Neural crest cell (in vitro differentiated cells): ENCODE measurements at regions not wholly inside any gene's neighbourhood (a gene's known extent, or its start where the extent isn't known, plus 50 kb on each side); places are given as distances from the start of the nearest gene placed in this dataset.

ENCODE experiments used
- DNase-seq: peaks from one replicate; pipeline ENCODE4 v3.0.0; 2021; ENCODE audit warnings: low read depth, mixed read lengths, low spot score
- H3K27ac Mint-ChIP-seq: one replicate; pipeline ENCODE4 v1.8.0; 2021; ENCODE audit warnings: mild to moderate bottlenecking, mixed read lengths; ENCODE audit not compliant: unreplicated experiment
- H3K27me3 Mint-ChIP-seq: 2 replicates; pipeline ENCODE4 v1.8.0; 2021; ENCODE audit warnings: low read depth, mild to moderate bottlenecking, mixed read lengths
- H3K36me3 Mint-ChIP-seq: 2 replicates; pipeline ENCODE4 v1.8.0; 2021; ENCODE audit warnings: low read depth, mild to moderate bottlenecking, mixed read lengths
- H3K4me1 Mint-ChIP-seq: 2 replicates; pipeline ENCODE4 v1.8.0; 2021; ENCODE audit warnings: mixed read lengths
- H3K4me3 Mint-ChIP-seq: one replicate; pipeline ENCODE4 v1.8.0; 2021; ENCODE audit warnings: mild to moderate bottlenecking, mixed read lengths
- H3K9me3 Mint-ChIP-seq: 2 replicates; pipeline ENCODE4 v1.8.0; 2021; ENCODE audit warnings: mixed read lengths
- CTCF ChIP-seq: fragments of 200-600 bp; sonication (generic); conservative IDR thresholded peaks from 2 replicates; pipeline ENCODE4 v1.5.0; 2021; ENCODE audit warnings: antibody characterized with exemption, mild to moderate bottlenecking

DNA sequence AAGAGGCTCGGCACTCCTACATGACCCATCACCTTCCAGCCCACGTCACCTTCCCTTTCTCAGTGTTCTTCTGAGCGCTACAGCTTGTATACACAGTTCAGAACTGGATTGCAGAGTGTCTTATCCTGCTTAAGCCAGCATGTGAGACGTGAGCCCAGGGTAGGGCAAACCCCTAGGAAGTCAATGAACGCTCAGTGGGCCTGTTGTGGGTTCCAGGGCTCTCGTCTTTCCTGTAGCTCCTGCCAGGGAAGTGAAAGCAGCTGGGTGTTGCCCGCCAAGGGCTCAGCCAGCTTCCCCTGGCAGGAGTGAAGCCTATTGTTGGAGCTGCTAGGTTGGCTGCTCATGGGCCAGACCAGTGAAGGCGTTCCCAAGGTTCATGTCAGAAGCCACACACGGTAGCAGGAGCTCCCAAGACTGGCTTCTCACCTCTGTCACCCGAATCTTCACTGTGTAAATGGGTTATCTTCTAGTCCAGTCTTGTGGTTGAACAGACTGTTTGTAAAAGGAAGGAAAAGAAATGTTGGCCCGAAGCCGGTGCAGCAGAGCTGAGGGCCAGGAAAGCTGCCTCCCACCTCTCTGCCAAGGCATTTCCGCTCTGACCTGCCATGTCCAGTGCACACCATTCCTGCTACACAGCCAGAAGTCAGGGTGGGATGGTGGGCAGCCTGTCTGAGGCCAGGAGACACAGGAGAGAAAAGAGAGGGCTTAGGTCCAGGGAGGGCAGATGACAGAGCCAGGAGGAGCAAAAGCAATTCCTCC lies 69.6 kb upstream of the RMDN2 start:
- H3K36me3 Mint-ChIP-seq: no peaks in the 10 kb centered on the region
- DNase-seq: no peak
- TF ChIP-seq CTCF: no peak
- H3K9me3 Mint-ChIP-seq: peaks cover 6% of the 10 kb centered on the region
- peaks cover 3% of the 10 kb centered on the region for H3K27me3 Mint-ChIP-seq
- no peaks in the 10 kb centered on the region for H3K4me1 Mint-ChIP-seq
- no peak overlapping the region for H3K27ac Mint-ChIP-seq
- no peak overlapping the region for H3K4me3 Mint-ChIP-seq

- Mint-ChIP-seq H3K9me3 (peaks cover 7% of the 10 kb centered on the region), H3K4me1 (no peaks in the 10 kb centered on the region), H3K27me3 (peaks cover 5% of the 10 kb centered on the region), H3K4me3 (no peak overlapping the region), H3K36me3 (no peaks in the 10 kb centered on the region), H3K27ac (no peak overlapping the region)
- no peak for TF ChIP-seq CTCF
- no peak for DNase-seq
Observed at GRCh38 chr2:37856101-37856751, 68.9 kb upstream of the RMDN2 start.

DNA sequence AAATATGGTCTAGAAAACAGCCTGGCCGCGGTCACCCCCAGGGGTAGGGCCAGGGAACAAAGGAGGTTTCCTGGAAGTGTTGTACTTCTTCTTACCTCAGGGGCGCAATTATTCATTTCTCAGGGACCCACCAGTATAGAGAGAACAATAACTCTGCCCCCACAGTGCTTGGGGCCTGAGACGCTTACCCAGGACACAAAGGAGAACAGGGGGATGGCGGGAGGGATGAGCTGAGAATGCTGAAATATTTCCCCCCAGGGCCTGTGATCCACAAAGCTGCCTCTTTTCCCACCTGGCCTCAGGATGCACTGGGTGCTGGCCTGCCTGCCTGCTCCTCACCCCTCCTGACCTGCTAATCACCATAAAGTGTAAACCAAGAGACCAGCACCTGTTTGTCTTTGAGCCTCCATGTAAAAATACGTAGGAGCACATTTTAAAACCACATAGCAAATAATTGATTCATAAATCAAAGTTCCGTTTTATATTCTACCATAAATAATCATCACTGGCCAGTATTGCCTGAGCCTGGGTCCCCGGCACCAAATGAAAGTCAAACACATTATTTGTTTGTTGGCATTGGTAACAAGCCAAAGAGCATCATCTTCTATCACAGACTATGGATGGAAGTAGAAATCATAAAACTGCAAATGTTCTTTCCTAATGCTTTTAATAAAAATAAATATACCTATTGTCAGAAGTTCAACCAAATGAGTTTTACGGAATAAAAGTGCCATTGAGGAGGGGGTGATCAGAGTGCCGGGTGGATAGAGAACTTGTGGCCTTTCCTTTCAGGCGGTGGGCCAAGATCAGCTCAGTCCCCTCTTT lies 67.3 kb upstream of the RMDN2 start:
- no peak for DNase-seq
- H3K27ac Mint-ChIP-seq: peak overlapping the region; percentile 86
- no peak for TF ChIP-seq CTCF

GRCh38 chr2:37858400-37858711 lies 66.7 kb upstream of the RMDN2 start:
- Mint-ChIP-seq H3K27ac (no peak overlapping the region), H3K27me3 (peaks cover 16% of the 10 kb centered on the region), H3K4me3 (no peak overlapping the region), H3K36me3 (no peaks in the 10 kb centered on the region), H3K9me3 (peaks cover 7% of the 10 kb centered on the region), H3K4me1 (no peaks in the 10 kb centered on the region)
- TF ChIP-seq CTCF: no peak
- no peak for DNase-seq

More for the DNA sequence above, 67.3 kb upstream of the RMDN2 start:
- Mint-ChIP-seq H3K27me3 (peaks cover 12% of the 10 kb centered on the region), H3K4me3 (no peak overlapping the region), H3K36me3 (no peaks in the 10 kb centered on the region), H3K4me1 (no peaks in the 10 kb centered on the region), H3K9me3 (peaks cover 7% of the 10 kb centered on the region)

DNA sequence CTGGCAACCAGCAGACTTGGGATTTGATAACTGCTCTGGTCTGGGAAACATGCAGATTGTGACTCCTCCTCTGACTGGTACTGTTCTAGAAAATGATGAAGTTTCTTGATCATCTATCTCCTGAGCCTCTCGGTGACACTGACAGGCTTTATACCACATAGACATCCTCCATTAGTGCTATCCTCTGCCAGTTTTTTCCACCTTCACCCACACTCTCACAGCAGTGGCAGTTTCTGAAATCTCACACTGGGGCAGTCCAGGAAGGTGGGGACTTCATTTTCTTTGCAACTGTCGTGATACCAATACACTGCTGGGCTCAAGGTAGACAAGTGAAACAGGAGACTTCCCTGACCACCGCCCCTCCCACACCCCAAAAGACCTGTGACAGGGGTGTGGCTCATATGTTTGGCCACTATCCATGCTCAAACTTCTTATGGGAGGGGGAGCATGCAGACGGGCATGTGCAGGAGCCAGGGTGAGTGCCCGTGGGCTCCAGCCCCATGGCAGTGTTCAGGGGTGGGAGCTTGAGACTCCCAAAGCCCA lies 66.3 kb upstream of the RMDN2 start:
- DNase-seq: no peak
- Mint-ChIP-seq H3K27ac (no peak overlapping the region), H3K27me3 (peaks cover 20% of the 10 kb centered on the region), H3K4me3 (no peak overlapping the region), H3K36me3 (no peaks in the 10 kb centered on the region), H3K4me1 (no peaks in the 10 kb centered on the region), H3K9me3 (peaks cover 7% of the 10 kb centered on the region)
- TF ChIP-seq CTCF: no peak
